ENCODE measurements at regions not wholly inside any gene's neighbourhood (a gene's known extent, or its start where the extent isn't known, plus 50 kb on each side); places are given as distances from the start of the nearest gene placed in this dataset.
"Not testable (repeated sequence)": the region's sequence is repeated elsewhere in the genome, so short reads cannot be mapped to it uniquely, and the experiment has no call there.

GRCh38 chr12:25394025-25394424 is 143.3 kb upstream of the KRAS start:
- DNase-seq (ENCODE audit: insufficient read length, low spot score) (no peak), FAIRE-seq (no peak)
- no peak for TF ChIP-seq POLR2A (IDR thresholded peaks at IDR 0.05; ENCODE audit: low read depth, low read length)

- not testable (repeated sequence) for FAIRE-seq; DNase-seq (ENCODE audit: insufficient read length, low spot score)
These were observed 140.6 kb upstream of the KRAS start for GRCh38 chr12:25391346-25391745.

- no peak for DNase-seq (ENCODE audit: insufficient read length, low spot score)
- no peak for TF ChIP-seq POLR2A (IDR thresholded peaks at IDR 0.05; ENCODE audit: low read depth, low read length)
- FAIRE-seq = no peak
These were observed 137.5 kb upstream of the KRAS start for GRCh38 chr12:25388183-25388582.

- no peak for TF ChIP-seq POLR2A (IDR thresholded peaks at IDR 0.05; ENCODE audit: low read depth, low read length)
- FAIRE-seq (no peak), DNase-seq (ENCODE audit: insufficient read length, low spot score) (no peak)
These were observed 137.0 kb upstream of the KRAS start for GRCh38 chr12:25387732-25388050.

GRCh38 chr12:25386831-25387731 is 136.4 kb upstream of the KRAS start:
- FAIRE-seq (peak; percentile 11), DNase-seq (ENCODE audit: insufficient read length, low spot score) (peak; percentile 33)
- TF ChIP-seq POLR2A (IDR thresholded peaks at IDR 0.05; ENCODE audit: low read depth, low read length) = no peak

GRCh38 chr12:25384893-25385248 is 134.1 kb upstream of the KRAS start:
- DNase-seq (ENCODE audit: insufficient read length, low spot score) (no peak), FAIRE-seq (no peak)
- TF ChIP-seq POLR2A (IDR thresholded peaks at IDR 0.05; ENCODE audit: low read depth, low read length) = no peak

GRCh38 chr12:25384038-25384892 is 133.5 kb upstream of the KRAS start:
- DNase-seq (ENCODE audit: insufficient read length, low spot score) = no peak
- no peak for TF ChIP-seq POLR2A (IDR thresholded peaks at IDR 0.05; ENCODE audit: low read depth, low read length)
- no peak for FAIRE-seq

- FAIRE-seq = no peak
- no peak for TF ChIP-seq POLR2A (IDR thresholded peaks at IDR 0.05; ENCODE audit: low read depth, low read length)
- no peak for DNase-seq (ENCODE audit: insufficient read length, low spot score)
These were observed 131.8 kb upstream of the KRAS start for GRCh38 chr12:25382311-25383106.

GRCh38 chr12:25377469-25378177 is 126.9 kb upstream of the KRAS start:
- TF ChIP-seq POLR2A (IDR thresholded peaks at IDR 0.05; ENCODE audit: low read depth, low read length) = no peak
- DNase-seq (ENCODE audit: insufficient read length, low spot score) = no peak
- no peak for FAIRE-seq

- no peak for TF ChIP-seq POLR2A (IDR thresholded peaks at IDR 0.05; ENCODE audit: low read depth, low read length)
- FAIRE-seq (no peak), DNase-seq (ENCODE audit: insufficient read length, low spot score) (no peak)
These were observed 126.3 kb upstream of the KRAS start for GRCh38 chr12:25376985-25377384.

- no peak for TF ChIP-seq POLR2A (IDR thresholded peaks at IDR 0.05; ENCODE audit: low read depth, low read length)
These were observed 125.7 kb upstream of the KRAS start for GRCh38 chr12:25376407-25376806.

GRCh38 chr12:25372969-25373817 is 122.5 kb upstream of the KRAS start:
- FAIRE-seq (no peak), DNase-seq (ENCODE audit: insufficient read length, low spot score) (no peak)
- no peak for TF ChIP-seq POLR2A (IDR thresholded peaks at IDR 0.05; ENCODE audit: low read depth, low read length)

More at GRCh38 chr12:25376407-25376806, 125.7 kb upstream of the KRAS start:
- no peak for FAIRE-seq
- DNase-seq (ENCODE audit: insufficient read length, low spot score) = no peak

GRCh38 chr12:25372002-25372401 is 121.3 kb upstream of the KRAS start:
- DNase-seq (ENCODE audit: insufficient read length, low spot score) (no peak), FAIRE-seq (no peak)
- TF ChIP-seq POLR2A (IDR thresholded peaks at IDR 0.05; ENCODE audit: low read depth, low read length) = no peak
